ENCODE measurements at regions not wholly inside any gene's neighbourhood (a gene's known extent, or its start where the extent isn't known, plus 50 kb on each side); places are given as distances from the start of the nearest gene placed in this dataset.

GRCh38 chr4:122252584-122252983, 100.5 kb downstream of the BLTP1 start:
- TF ChIP-seq CTCF (IDR thresholded peaks at IDR 0.05; ENCODE audit: poor library complexity) (no peak), EZH2 (IDR thresholded peaks at IDR 0.05; ENCODE audit: borderline replicate concordance) (no peak)
